T-helper 2 cell (primary cell): ENCODE measurements at regions not wholly inside any gene's neighbourhood (a gene's known extent, or its start where the extent isn't known, plus 50 kb on each side); places are given as distances from the start of the nearest gene placed in this dataset.

ENCODE experiments used
- DNase-seq, 5 experiments: peaks; one replicate each; pipeline versions ENCODE4 v3.0.0 to v3.0.0-alpha.2; 2012 to 2022

DNA sequence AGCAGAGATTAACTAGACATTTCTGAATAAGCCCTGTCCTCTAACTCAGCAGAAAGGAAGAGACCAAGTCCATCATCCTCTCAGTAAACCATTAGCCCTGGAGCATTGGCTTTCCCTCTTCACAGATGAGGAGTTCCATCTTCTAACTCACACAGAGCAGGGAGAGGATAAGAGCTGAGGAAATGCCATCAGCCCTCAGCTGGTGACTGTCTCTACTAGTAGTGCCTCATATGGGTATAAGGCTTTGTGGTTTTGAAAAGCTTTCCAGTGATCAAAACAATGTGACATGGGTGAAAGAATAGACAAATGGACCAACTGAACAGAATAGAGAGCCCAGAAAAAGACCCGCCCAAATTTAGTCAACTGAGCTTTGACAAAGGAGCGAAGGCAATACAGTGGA is 197.2 kb upstream of the NUDT4 start:
- no peak for DNase-seq

GRCh38 chr12:93181409-93181965 is 196.2 kb upstream of the NUDT4 start:
- no peak for DNase-seq

DNA sequence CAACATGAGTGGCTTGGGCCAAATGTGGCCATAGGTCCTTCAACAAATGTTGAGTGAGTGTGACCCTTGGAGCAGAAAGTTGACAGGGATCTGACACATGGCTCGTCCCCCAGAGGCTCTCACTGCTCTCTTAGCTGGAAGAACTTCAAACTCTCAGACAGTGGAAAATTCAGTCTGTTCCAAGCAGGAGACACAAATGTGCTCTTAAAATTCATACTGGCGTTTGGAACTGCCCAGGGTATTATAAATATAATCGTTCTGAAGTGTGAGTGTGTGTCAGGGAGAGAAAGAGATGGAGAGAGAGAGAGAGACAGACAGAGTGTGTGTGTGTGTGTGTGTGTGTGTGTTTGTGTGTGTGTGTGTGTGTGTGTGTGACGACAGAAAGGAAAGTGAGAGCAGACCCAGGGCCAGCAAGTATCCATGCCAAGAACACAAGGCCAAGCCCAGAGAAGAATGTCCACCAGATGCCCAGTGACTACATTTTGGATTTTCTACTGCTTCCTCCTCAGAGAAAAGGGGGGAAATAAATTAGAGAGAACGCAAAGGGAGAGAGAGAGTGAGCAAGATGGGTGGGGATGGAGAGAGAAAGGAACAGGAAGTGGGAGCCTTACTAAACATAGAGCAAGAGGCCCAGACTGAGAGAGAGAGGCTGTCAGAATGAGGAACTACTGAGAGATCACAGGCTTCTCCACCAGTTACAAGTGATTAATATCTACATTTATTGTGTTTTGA is 193.6 kb upstream of the NUDT4 start:
- DNase-seq, result no peak

- no peak for DNase-seq
These were observed 192.9 kb upstream of the NUDT4 start for GRCh38 chr12:93184672-93185368.

GRCh38 chr12:93185369-93185741 is 192.4 kb upstream of the NUDT4 start:
- DNase-seq, result no peak

GRCh38 chr12:93186131-93186530 is 191.6 kb upstream of the NUDT4 start:
- no peak for DNase-seq

- no peak for DNase-seq
These were observed 191.1 kb upstream of the NUDT4 start for GRCh38 chr12:93186621-93187020.

DNA sequence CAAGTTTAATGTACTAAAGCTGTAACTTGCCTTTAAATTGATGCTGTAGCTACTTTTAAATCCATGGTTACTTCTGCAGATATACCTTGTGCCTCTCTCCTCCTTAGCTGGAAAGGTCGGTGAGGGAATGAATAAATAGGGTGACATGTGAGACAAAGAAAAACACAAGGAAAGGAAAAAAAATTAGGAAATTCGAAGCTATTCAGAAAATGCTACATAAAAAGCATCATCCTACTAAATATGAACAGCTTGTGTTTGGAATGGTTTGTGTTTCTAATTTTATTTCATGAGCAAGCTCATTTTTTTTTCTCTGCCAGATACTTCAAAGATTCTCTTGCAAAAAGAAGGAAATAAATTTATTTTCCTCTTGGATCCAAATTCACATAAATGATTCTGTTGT is 186.3 kb upstream of the NUDT4 start:
- no peak for DNase-seq

GRCh38 chr12:93191956-93192355 is 185.8 kb upstream of the NUDT4 start:
- DNase-seq, result no peak

- DNase-seq, result no peak
These were observed 184.8 kb upstream of the NUDT4 start for GRCh38 chr12:93192878-93193277.

DNA sequence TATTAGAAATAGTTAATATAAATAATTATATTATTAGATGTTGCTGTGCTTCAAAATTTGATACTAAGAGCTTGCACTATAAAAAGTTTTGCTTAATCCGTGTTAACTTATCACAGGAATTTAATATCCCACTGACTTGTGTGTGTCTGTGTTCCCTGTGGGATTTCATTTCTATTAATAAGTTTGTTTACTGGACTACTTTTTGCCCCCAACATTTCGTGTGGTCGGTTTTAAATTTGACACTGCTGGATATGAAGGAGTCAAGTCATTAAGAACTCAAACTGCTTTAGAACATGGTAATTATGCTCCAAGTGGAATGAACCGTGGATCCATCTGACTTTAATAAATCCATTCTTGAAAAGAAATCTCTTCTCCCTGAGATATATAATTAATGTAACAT is 182.2 kb upstream of the NUDT4 start:
- DNase-seq, result no peak

GRCh38 chr12:93197067-93197593 is 180.6 kb upstream of the NUDT4 start:
- DNase-seq, result no peak

GRCh38 chr12:93198086-93198485 is 179.6 kb upstream of the NUDT4 start:
- DNase-seq, result no peak

DNA sequence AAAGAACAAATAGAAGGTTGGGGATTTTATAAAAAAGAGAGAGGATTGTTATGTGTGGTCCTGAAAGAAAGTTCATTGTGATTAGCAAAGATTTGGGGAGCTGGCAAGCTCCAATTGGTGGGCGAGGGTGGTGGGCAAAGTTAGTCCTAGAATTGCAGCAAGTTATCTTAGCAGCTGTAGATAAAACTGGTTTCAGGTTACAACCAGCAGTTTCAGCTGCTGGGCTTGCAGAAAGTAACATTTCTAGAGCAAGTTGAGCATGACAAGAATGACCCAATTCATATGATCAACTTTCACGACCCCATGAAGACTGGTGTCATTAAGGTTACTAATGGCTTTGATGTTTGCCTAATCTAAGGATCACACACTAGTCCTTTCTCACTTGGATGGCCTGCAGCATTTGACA is 177.9 kb upstream of the NUDT4 start:
- no peak for DNase-seq

DNA sequence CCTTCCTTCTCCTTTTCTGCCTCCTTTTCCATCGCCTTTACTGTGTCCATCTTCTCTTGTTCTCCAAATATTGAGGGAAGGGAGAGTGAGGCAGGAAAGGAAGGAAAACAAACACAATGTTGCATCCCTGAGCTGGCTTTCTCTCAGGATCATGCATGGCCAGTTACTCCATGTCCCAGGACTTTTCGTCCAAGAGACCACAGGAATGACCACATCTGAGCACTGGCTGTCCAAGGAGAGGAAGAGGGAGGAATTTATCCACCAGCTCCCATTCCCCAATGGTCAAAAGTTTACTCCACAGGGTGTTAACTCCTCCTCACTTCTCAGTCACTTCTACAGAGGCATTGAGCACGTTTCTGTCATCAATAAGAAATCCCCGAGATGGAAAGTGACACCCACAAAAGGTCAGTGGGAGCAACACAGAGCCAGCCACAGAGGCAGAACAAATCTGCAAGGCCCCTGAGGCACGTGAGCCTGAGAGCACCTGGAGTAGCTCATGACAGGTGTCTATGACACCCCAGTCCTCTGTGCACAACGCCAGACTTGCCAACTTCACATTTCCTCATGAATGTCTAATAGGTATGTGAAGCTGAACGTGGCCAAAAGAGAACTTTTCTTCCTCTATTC is 177.3 kb upstream of the NUDT4 start:
- DNase-seq, result no peak

- no peak for DNase-seq
These were observed 175.7 kb upstream of the NUDT4 start for GRCh38 chr12:93201990-93202389.

DNA sequence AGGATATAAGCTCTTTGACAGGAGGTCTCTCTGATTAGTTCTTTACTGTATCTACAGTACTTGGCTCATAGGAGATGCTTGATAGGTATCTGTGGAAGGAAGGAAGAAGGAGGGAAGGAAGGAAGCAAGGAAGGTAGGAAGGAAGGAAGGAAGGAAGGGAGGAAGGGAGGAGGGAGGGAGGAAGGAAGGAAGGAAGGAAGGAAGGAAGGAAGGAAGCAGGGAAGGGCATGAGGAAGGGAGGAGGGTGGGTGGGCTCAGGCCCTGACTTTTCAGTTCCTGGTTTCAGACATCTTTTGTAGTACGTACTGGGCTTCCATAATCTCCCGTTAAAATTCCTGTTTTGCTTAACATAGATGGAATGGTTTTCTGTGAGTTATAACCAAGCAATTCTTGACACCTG is 175.0 kb upstream of the NUDT4 start:
- no peak for DNase-seq

GRCh38 chr12:93203361-93203760 is 174.4 kb upstream of the NUDT4 start:
- DNase-seq, result no peak

GRCh38 chr12:93204896-93205295 is 172.8 kb upstream of the NUDT4 start:
- DNase-seq, result no peak

GRCh38 chr12:93205361-93205760 is 172.4 kb upstream of the NUDT4 start:
- no peak for DNase-seq

DNA sequence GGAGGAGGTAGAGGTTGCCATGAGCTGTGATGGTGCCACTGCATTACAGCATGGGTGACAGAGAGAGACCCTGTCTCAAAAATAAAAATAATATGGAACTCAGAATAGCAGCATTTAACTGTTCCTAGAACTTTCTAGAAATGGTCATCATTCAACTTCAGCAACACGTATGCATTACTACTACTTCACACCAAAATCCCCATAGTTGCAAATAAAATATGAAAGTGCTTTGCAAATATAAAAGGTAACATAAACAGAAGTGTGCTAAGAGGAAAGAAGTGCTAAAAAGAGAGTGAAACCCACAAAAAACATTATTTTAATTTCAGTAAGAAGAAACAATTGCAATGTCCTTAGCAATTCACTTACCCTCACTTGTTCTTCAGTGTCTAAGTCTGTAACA is 169.7 kb upstream of the NUDT4 start:
- no peak for DNase-seq

- no peak for DNase-seq
These were observed 163.0 kb upstream of the NUDT4 start for GRCh38 chr12:93214523-93215289.

GRCh38 chr12:93215290-93215678 is 162.4 kb upstream of the NUDT4 start:
- DNase-seq, result no peak
